Stomach (tissue), 8 donors: ENCODE measurements at regions not wholly inside any gene's neighbourhood (a gene's known extent, or its start where the extent isn't known, plus 50 kb on each side); places are given as distances from the start of the nearest gene placed in this dataset.
"Not testable (repeated sequence)": the region's sequence is repeated elsewhere in the genome, so short reads cannot be mapped to it uniquely, and the experiment has no call there.

Experiments
- DNase-seq, 2 donors: peaks; one replicate each; pipeline versions ENCODE4 v3.0.0 to v3.0.0-alpha.2; 2013 to 2019
- H3K27ac ChIP-seq, 5 donors: fragments of 200-600 bp in 4 of 5; sonication (generic) in 4 of 5; one replicate each; pipeline ENCODE4 v1.5.1; 2013 to 2019; ENCODE audit warnings: mild to moderate bottlenecking in 1 of 5, moderate library complexity in 1 of 5
- H3K27me3 ChIP-seq, 3 donors: fragments of 200-600 bp; sonication (generic); one replicate each; pipeline ENCODE4 v1.5.1; 2017 to 2019; ENCODE audit warnings: mixed run types in 1 of 3
- H3K36me3 ChIP-seq, 4 donors: fragments of 200-600 bp; sonication (generic); 1 replicate in 3 of 4; 2 replicates in 1 of 4; pipeline ENCODE4 v1.5.1; 2016 to 2019
- H3K4me1 ChIP-seq, 4 donors: fragments of 200-600 bp; sonication (generic); one replicate each; pipeline ENCODE4 v1.5.1; 2016 to 2019
- H3K4me3 ChIP-seq, 4 donors: fragments of 200-600 bp; sonication (generic) in 3 of 4; one replicate each; pipeline ENCODE4 v1.5.1; 2016 to 2019; ENCODE audit warnings: mild to moderate bottlenecking in 1 of 4
- H3K9me3 ChIP-seq, 4 donors: fragments of 200-600 bp; sonication (generic); one replicate each; pipeline ENCODE4 v1.5.1; 2016 to 2019
- EP300 ChIP-seq: sonication (generic); formaldehyde crosslinking; IDR thresholded peaks from one replicate; pipeline ENCODE4 v1.6.1; 2017; ENCODE audit warnings: antibody characterized with exemption
- POLR2A ChIP-seq, 4 donors: fragments of 450-650 bp; IDR thresholded peaks; one replicate each; pipeline ENCODE4 v1.6.1; 2016; ENCODE audit warnings: antibody characterized with exemption in 4 of 4, control low read depth in 2 of 4, mild to moderate bottlenecking in 1 of 4, moderate library complexity in 1 of 4
- POLR2AphosphoS5 ChIP-seq, 3 donors: sonication (generic); formaldehyde crosslinking; IDR thresholded peaks; one replicate each; pipeline ENCODE4 v1.6.1; 2016; ENCODE audit warnings: antibody characterized with exemption in 3 of 3
- WGBS, 5 donors: extraction: QIAGEN DNeasy Blood & Tissue Kit in 3 of 5; methylation state at CpG; one replicate each; pipeline versions ENCODE4 v1.1.5 to v1.1.7; 2013 to 2018; 5-methylcytosine and 5-hydroxymethylcytosine counted together
- intact Hi-C: fragments of 100-400 bp; cut with DNase I; formaldehyde crosslinking; loops from one replicate; pipeline ENCODE4 v1.15.1; 2023; ENCODE audit warnings: low total_unique reads
- TF ChIP-seq, protein P1 (sequence below), 7 experiments: fragments of 450-650 bp in 4 of 7; fragments of 200-600 bp in 3 of 7; sonication (generic) in 3 of 7; IDR thresholded peaks; one replicate each; pipeline ENCODE4 v1.5.1; 2016 to 2019; ENCODE audit warnings: antibody characterized with exemption in 7 of 7, control low read depth in 2 of 7, mild to moderate bottlenecking in 1 of 7
- donor health status: healthy with polysubstance abuse.
- donor health status: Bipolar disorder and iron deficiency.
- donor health status: healthy.

- no peak overlapping the region for H3K4me3 ChIP-seq
- no peaks in the 10 kb centered on the region for H3K27me3 ChIP-seq
- intact Hi-C loops = no loop called here
- no peaks in the 10 kb centered on the region for H3K4me1 ChIP-seq
- peaks cover 8 to 52% (median 34%) of the 10 kb centered on the region in 4 donors for H3K9me3 ChIP-seq
- WGBS, 5 donors = 84 to 97% (median 87%) methylated on average over 8 of the region's 8 CpGs
- DNase-seq = no peak
- no peak overlapping the region for H3K27ac ChIP-seq
- H3K36me3 ChIP-seq = no peaks in the 10 kb centered on the region
- no peak for TF ChIP-seq POLR2A (IDR thresholded peaks at IDR 0.05)
- TF ChIP-seq, protein P1, sequence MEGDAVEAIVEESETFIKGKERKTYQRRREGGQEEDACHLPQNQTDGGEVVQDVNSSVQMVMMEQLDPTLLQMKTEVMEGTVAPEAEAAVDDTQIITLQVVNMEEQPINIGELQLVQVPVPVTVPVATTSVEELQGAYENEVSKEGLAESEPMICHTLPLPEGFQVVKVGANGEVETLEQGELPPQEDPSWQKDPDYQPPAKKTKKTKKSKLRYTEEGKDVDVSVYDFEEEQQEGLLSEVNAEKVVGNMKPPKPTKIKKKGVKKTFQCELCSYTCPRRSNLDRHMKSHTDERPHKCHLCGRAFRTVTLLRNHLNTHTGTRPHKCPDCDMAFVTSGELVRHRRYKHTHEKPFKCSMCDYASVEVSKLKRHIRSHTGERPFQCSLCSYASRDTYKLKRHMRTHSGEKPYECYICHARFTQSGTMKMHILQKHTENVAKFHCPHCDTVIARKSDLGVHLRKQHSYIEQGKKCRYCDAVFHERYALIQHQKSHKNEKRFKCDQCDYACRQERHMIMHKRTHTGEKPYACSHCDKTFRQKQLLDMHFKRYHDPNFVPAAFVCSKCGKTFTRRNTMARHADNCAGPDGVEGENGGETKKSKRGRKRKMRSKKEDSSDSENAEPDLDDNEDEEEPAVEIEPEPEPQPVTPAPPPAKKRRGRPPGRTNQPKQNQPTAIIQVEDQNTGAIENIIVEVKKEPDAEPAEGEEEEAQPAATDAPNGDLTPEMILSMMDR (IDR thresholded peaks at IDR 0.05) = no peak
Observed at GRCh38 chrX:1754077-1754476, 139.2 kb downstream of the ASMT start.

DNA sequence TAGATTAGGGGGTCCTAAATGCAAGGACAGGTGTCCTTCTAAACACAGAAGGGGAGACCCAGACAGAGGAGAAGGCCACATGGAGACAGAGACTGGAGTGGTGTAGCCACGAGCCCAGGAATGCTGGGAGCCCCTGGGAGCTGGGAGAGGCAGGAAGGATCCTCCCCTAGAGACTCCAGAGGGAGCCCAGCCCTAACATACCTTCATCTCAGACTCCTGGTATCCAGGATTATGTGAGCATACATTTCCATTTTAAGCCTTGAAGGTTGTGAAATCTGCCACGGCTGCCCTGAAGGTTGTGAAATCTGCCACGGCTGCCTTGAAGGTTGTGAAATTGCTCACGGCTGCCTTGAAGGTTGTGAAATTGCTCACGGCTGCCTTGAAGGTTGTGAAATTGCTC lies 148.4 kb downstream of the ASMT start:
- no peak for DNase-seq
- intact Hi-C loops = no loop called here
- Histone ChIP-seq H3K9me3 (peaks cover 0 to 72% (median 30%) of the 10 kb centered on the region in 4 donors), H3K4me1 (no peaks in the 10 kb centered on the region), H3K27ac (no peak overlapping the region), H3K4me3 (no peak overlapping the region), H3K27me3 (no peaks in the 10 kb centered on the region), H3K36me3 (no peaks in the 10 kb centered on the region)
- no peak for TF ChIP-seq EP300
- no peak for TF ChIP-seq POLR2A (IDR thresholded peaks at IDR 0.05)
- TF ChIP-seq, protein P1 (IDR thresholded peaks at IDR 0.05) = no peak
- no peak for TF ChIP-seq POLR2AphosphoS5 (IDR thresholded peaks at IDR 0.05)
- WGBS, 5 donors = 54 to 78% (median 70%) methylated on average over 3 to 4 of the region's 5 CpGs

GRCh38 chrX:1764883-1765364 lies 150.1 kb downstream of the ASMT start:
- H3K27ac ChIP-seq, H3K36me3 ChIP-seq, intact Hi-C loops, H3K27me3 ChIP-seq, H3K4me3 ChIP-seq, H3K4me1 ChIP-seq, DNase-seq: not testable (repeated sequence)
- peaks cover 0 to 75% (median 32%) of the 10 kb centered on the region in 4 donors for H3K9me3 ChIP-seq
- 52 to 70% (median 64%) methylated on average over 5 to 17 of the region's 19 CpGs for WGBS, 5 donors

DNA sequence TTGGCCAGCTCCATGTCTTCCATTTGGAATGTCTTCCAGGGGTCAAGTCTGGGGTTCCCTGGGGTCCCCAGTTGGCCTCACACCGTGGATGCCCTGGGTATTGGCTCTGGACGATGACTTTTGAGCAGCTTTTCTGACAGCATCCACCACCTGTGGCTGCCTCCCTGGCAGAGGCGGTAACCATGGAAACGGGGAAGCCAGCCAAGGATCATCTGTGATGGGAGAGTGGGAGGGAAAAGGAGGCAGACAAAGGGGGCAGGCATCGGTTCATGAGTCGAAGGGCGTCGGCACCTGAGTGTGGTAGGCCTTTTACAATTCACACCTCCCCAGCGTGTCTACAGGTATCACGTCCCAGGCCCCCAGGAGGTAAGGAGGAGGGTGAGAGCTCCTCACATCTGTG lies 152.2 kb downstream of the ASMT start:
- no peak for TF ChIP-seq POLR2AphosphoS5 (IDR thresholded peaks at IDR 0.05)
- TF ChIP-seq POLR2A (IDR thresholded peaks at IDR 0.05) = no peak
- TF ChIP-seq, protein P1 (IDR thresholded peaks at IDR 0.05) = no peak
- no peak for TF ChIP-seq EP300
- Histone ChIP-seq H3K9me3 (peaks cover 0 to 68% (median 33%) of the 10 kb centered on the region in 4 donors), H3K4me3 (no peak overlapping the region), H3K36me3 (no peaks in the 10 kb centered on the region), H3K27ac (no peak overlapping the region), H3K4me1 (no peaks in the 10 kb centered on the region), H3K27me3 (no peaks in the 10 kb centered on the region)
- no peak for DNase-seq
- 69 to 81% (median 71%) methylated on average over 9 to 10 of the region's 10 CpGs for WGBS, 5 donors
- intact Hi-C loops = no loop called here

GRCh38 chrX:1778817-1779216 lies 164.0 kb downstream of the ASMT start:
- Histone ChIP-seq H3K36me3 (no peaks in the 10 kb centered on the region), H3K27me3 (no peaks in the 10 kb centered on the region), H3K4me3 (no peak overlapping the region), H3K9me3 (peaks cover 0 to 7% (median 3%) of the 10 kb centered on the region in 4 donors), H3K4me1 (no peaks in the 10 kb centered on the region), H3K27ac (no peak overlapping the region)
- 80 to 85% (median 83%) methylated on average over 4 of the region's 4 CpGs for WGBS, 5 donors
- no peak for TF ChIP-seq POLR2AphosphoS5 (IDR thresholded peaks at IDR 0.05)
- no peak for TF ChIP-seq POLR2A (IDR thresholded peaks at IDR 0.05)
- TF ChIP-seq EP300 = no peak
- TF ChIP-seq, protein P1 (IDR thresholded peaks at IDR 0.05) = no peak
- intact Hi-C loops = no loop called here
- DNase-seq = no peak
